ENCODE measurements at regions not wholly inside any gene's neighbourhood (a gene's known extent, or its start where the extent isn't known, plus 50 kb on each side); places are given as distances from the start of the nearest gene placed in this dataset.
A peak's percentile ranks its signal among the peaks of the same experiment; 100 is the strongest.

GRCh38 chr3:151639418-151639740 is 94.3 kb upstream of the AADACL2 start:
- no peak for ATAC-seq
- H3K9me3 ChIP-seq, result no peaks in the 10 kb centered on the region

GRCh38 chr3:151638555-151639417 is 94.9 kb upstream of the AADACL2 start:
- H3K4me1 ChIP-seq (ENCODE audit: low read depth), result no peaks in the 10 kb centered on the region
- peak; percentile 43 for ATAC-seq
- H3K9me3 ChIP-seq, result no peaks in the 10 kb centered on the region
- no peaks in the 10 kb centered on the region for H3K36me3 ChIP-seq (ENCODE audit: low read depth)
- intact Hi-C loops (cut with DNase I, micrococcal nuclease), result no loop called here
- DNase-seq, result no peak
- no peak for TF ChIP-seq CTCF (IDR thresholded peaks at IDR 0.05)
- H3K4me3 ChIP-seq, result no peak overlapping the region

More at GRCh38 chr3:151639418-151639740, 94.3 kb upstream of the AADACL2 start:
- DNase-seq, result no peak
- H3K4me1 ChIP-seq (ENCODE audit: low read depth), result no peaks in the 10 kb centered on the region
- no peaks in the 10 kb centered on the region for H3K36me3 ChIP-seq (ENCODE audit: low read depth)
- intact Hi-C loops (cut with DNase I, micrococcal nuclease), result no loop called here
- TF ChIP-seq CTCF (IDR thresholded peaks at IDR 0.05), result no peak
- no peak overlapping the region for H3K4me3 ChIP-seq

- Histone ChIP-seq H3K36me3 (ENCODE audit: low read depth) (no peaks in the 10 kb centered on the region), H3K4me3 (no peak overlapping the region), H3K4me1 (ENCODE audit: low read depth) (no peaks in the 10 kb centered on the region), H3K9me3 (no peaks in the 10 kb centered on the region)
- TF ChIP-seq CTCF (IDR thresholded peaks at IDR 0.05), result no peak
- intact Hi-C loops (cut with DNase I, micrococcal nuclease), result no loop called here
- DNase-seq, result no peak
- ATAC-seq, result no peak
These were observed 97.8 kb upstream of the AADACL2 start for GRCh38 chr3:151635905-151636304.

- no peak for TF ChIP-seq CTCF (IDR thresholded peaks at IDR 0.05)
- intact Hi-C loops (cut with DNase I, micrococcal nuclease), result no loop called here
- H3K9me3 ChIP-seq, result no peaks in the 10 kb centered on the region
- H3K4me3 ChIP-seq, result no peak overlapping the region
- ATAC-seq (no peak), DNase-seq (no peak)
- H3K4me1 ChIP-seq (ENCODE audit: low read depth), result no peaks in the 10 kb centered on the region
- H3K36me3 ChIP-seq (ENCODE audit: low read depth), result no peaks in the 10 kb centered on the region
These were observed 101.8 kb upstream of the AADACL2 start for GRCh38 chr3:151631946-151632345.

GRCh38 chr3:151630938-151631441 is 102.7 kb upstream of the AADACL2 start:
- Histone ChIP-seq H3K4me1 (ENCODE audit: low read depth) (no peaks in the 10 kb centered on the region), H3K4me3 (no peak overlapping the region), H3K9me3 (no peaks in the 10 kb centered on the region), H3K36me3 (ENCODE audit: low read depth) (no peaks in the 10 kb centered on the region)
- intact Hi-C loops (cut with DNase I, micrococcal nuclease), result no loop called here
- TF ChIP-seq CTCF (IDR thresholded peaks at IDR 0.05), result no peak
- ATAC-seq (no peak), DNase-seq (no peak)

Measured in mucosa of descending colon (tissue), 3 donors.